CD4-positive, alpha-beta T cell treated with Interleukin-4 for 4 hours (primary cell): ENCODE measurements at regions not wholly inside any gene's neighbourhood (a gene's known extent, or its start where the extent isn't known, plus 50 kb on each side); places are given as distances from the start of the nearest gene placed in this dataset.

Source experiments
- DNase-seq: peaks from one replicate; pipeline ENCODE4 v3.0.0-alpha.2; 2020

- DNase-seq = no peak
Observed at GRCh38 chr21:27257908-27258556, 291.1 kb upstream of the ADAMTS5 start.

DNA sequence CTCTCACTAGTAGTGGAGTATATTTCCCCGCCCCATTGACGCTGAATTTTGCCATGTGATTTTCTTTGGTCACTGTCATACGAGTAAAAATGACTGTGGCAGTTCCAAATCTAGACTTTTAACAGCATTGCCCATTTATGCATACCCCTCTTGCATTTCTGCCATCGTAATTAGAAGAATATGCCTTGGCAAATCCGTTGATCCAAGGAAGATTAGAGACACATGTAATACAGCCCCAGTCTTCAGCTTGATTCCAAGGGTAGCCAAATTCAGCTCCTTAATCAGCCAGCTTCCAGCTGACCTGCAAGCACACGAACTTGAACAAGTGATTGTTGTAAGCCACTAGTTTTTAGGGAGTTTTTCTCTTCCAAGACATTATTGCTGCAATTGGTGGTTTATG is 290.3 kb upstream of the ADAMTS5 start:
- DNase-seq = no peak

GRCh38 chr21:27251752-27252151 is 284.9 kb upstream of the ADAMTS5 start:
- DNase-seq = no peak

DNA sequence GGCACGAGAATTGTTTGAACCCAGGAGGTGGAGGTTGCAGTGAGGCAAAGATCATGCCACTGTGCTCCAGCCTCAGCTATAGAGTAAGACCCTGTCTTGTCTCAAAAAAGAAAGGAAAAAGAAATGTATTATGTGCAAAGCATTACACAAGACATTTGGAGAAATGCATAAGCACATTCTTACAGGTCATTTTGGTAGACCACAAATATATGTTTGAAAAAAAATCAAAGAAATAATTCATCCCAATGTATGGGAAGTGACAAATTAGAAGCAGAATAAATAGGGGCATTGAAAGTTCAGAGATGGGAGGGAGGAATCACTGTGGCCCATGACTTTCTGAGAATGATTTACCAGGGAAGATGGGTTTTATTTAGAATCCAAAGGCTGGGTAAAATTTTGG is 283.5 kb upstream of the ADAMTS5 start:
- no peak for DNase-seq

GRCh38 chr21:27248814-27249213 is 281.9 kb upstream of the ADAMTS5 start:
- DNase-seq = no peak

- no peak for DNase-seq
Observed at GRCh38 chr21:27246741-27247140, 279.9 kb upstream of the ADAMTS5 start.

GRCh38 chr21:27244776-27245175 is 277.9 kb upstream of the ADAMTS5 start:
- no peak for DNase-seq

GRCh38 chr21:27244352-27244751 is 277.5 kb upstream of the ADAMTS5 start:
- no peak for DNase-seq

DNA sequence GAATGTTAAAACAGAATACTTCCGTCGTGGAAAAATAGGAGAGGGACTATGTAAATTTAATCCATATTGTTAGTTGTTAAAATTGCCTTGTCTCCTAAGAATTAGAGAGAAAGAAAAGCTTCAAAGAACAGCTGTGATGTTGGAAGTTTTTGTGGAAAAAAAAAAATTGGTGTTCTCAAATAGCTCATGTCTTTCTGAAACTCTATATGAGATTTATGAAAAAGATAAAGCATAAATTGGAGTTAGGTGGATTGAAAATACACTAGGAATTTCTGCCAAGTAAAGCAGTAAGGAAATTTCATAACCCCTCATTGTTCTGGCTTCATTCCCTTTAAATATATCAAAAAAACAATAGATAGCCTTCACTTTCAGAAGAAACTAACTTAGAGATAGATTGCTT is 274.0 kb upstream of the ADAMTS5 start:
- DNase-seq = no peak

DNA sequence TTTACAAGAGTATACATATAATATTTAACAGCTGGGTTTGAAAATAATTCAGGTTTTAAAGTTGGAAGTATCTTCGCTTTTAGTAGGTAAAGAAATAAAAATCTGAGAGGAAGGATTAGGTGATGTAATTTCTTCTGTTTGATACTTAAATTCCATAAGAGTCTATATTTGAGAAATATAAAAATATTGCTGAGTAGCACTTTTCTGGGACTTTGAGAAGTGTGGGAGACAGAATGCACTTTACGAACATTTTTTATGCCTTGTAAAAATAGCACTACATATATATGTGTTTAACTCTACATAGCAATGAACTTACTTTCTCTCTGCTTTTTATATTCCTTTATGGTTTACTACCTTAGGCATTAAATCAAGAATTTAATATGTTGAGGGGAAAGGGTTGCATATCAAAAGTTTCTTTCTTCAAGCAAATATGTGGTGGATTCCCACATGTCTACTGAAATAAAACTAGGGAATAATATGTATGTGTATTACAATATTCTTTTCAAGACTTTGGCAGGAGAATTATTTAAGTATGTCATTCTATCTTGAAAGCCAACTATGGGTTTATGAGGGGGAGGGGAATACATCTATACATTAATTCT is 266.7 kb upstream of the ADAMTS5 start:
- no peak for DNase-seq

DNA sequence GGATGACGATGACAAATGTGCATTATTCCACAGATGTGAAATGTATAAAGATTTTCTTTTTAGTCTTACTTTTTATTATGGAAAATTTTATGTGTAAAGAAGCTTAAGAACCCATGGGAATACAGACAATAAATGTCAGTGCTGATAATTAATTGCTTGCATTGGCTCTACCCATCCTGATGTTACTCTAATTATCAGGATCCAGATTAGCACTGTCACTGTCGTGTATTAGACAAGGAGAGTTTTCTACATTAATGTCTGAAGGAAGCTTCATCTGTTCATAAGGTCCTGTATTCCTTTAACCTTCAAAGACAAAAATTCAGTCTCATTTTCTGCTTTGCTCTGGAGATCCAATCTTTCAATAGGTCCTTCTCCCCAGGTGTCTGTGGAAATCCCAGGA is 259.1 kb upstream of the ADAMTS5 start:
- DNase-seq = no peak

DNA sequence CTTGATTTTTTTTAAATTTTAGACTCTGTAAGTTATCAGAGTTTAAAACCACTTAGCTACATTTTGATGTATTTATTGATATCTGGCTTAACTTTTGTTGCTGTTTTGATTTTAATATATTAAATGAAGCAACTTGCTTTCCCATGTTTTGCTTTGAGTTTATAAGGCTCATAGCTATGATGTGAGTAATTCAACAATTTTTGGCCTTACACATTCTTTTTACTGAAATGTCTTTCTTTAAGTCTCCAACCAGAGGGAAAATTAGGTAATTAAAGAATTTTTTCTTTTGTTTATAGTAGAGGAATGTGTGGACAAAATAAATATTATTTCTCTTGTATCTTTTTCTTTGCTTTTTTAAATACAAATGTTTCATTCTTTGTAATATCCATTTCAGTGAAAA is 258.3 kb upstream of the ADAMTS5 start:
- DNase-seq = no peak

- DNase-seq = no peak
Observed at GRCh38 chr21:27224169-27224568, 257.3 kb upstream of the ADAMTS5 start.

GRCh38 chr21:27221077-27221476 is 254.2 kb upstream of the ADAMTS5 start:
- no peak for DNase-seq

- no peak for DNase-seq
Observed at GRCh38 chr21:27220416-27220815, 253.5 kb upstream of the ADAMTS5 start.

- no peak for DNase-seq
Observed at GRCh38 chr21:27219068-27219467, 252.2 kb upstream of the ADAMTS5 start.

DNA sequence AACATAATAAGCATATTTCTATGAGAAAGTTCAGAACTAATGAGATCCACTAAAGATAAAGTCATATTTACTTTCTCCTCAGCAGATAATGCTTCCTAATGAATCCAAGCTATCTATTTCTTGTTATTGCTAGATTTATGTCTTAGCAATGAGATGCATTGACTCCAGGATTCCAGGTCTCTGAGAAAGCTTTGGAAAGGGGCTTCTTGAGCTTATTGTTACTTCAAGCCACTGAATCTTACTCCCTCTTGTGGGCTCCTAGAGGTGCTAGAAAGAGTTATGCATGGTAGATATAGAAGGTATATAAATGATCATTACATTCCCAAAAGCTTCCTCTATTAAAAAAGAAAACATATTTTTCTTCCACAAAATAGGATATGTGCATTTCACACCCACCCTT is 246.4 kb upstream of the ADAMTS5 start:
- DNase-seq = no peak

- DNase-seq = no peak
Observed at GRCh38 chr21:27212441-27212840, 245.6 kb upstream of the ADAMTS5 start.

DNA sequence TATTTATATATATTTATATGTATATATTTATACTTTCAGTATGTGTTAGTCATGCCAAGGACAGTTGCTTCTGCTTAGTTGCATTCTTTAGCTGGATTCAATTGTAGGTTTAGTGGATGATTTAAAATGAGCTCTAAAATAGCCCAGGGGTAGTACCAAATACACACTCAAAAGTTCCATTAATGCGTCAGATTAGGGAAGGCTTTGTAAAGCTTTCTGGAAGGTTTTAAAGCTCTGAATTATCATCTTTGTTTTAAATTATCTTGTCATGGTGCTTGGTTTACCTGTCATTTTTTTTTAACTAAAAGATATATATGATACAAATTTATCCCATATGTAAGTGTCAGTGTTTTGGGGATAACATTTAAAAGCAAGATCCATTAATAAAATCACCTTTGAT is 242.7 kb upstream of the ADAMTS5 start:
- no peak for DNase-seq

- no peak for DNase-seq
Observed at GRCh38 chr21:27206368-27206982, 239.6 kb upstream of the ADAMTS5 start.

DNA sequence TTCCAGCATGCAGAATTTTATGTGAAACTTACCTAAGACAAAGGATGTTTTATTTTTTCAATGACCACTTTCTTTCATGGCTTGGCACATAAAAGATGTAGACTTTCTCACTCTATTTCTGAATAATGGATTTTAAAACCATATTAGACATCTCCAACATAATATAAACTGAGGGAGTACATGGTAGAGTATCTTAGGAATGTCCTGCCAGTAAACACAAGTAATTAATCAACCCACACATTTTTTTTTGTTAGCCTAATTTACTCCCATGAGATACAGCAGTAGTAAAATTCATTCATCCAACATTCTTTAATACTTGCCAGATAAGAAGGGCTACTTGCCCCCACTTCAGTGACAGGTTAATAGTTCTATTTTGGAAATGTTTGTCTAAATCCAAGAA is 235.4 kb upstream of the ADAMTS5 start:
- DNase-seq = no peak

DNA sequence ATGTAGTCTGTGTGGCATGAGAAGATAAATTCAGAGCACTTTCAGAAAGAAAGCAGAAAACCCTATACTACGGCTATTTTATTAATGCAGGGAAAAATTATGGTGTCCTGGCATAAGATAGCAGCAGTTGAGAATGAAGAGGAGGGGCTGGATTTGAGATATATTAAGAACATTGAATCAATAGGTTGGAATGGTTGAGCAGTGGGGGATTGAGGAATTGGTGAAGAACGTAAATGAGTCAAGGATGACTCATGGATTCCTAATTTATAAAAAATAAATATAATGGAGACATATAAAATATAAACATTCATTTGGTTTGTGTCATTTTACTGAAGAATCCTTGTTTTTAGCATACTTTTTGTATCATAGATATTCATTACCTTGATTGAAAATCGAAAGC is 234.3 kb upstream of the ADAMTS5 start:
- DNase-seq = no peak

DNA sequence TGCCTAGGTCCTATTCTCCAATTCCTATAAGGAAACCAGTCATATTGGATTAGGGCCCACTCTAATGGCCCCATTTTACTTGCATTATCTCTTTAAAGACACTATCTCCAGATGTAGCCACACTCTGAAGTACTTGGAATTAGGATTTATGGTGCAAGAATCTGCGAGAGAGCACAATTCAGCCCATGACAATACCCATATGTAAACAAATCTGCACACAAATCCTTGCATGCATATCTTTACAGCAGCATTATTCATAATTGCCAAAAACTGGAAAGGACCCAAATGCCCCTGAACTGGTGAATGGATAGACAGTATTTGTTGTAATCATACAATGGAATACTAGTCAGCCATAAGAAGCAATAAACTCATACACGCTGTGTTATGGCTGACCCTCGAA is 229.8 kb upstream of the ADAMTS5 start:
- no peak for DNase-seq

DNA sequence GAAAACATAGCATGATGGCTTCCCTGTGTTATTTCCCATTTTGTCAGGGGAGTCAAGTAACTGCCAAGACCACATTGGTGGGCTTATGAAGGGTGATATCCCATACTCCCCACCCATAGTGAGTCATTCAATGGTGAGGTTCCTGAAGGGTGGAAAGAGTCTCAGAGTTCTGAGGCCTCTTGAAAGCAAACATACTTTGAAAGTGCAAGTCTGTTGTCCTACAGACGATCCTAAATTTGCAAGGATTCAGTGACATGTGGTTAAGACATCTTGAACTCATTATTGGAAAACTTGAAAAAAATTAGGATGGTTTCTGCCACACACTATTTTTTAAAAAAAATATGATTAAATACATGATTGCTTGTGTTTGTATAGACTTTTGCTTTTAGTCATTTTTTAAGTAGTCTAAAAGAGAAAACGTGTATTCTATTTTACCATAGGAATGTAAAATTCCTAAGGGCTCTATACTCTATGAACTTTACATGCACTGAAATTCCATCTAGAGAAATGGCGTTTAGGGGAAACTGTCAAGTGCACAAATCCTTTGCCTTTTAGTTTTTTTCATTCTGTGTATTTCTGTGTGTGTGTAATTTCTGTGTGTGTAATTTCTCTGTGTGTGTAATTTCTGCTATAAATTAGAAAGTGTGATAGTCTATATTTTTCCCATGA is 225.5 kb upstream of the ADAMTS5 start:
- no peak for DNase-seq
